ENCODE measurements at regions not wholly inside any gene's neighbourhood (a gene's known extent, or its start where the extent isn't known, plus 50 kb on each side); places are given as distances from the start of the nearest gene placed in this dataset.
"Not testable (repeated sequence)": the region's sequence is repeated elsewhere in the genome, so short reads cannot be mapped to it uniquely, and the experiment has no call there.

GRCh38 chr12:13391375-13391774 lies 194.8 kb downstream of the EMP1 start:
- not testable (repeated sequence) for TF ChIP-seq EZH2 (IDR thresholded peaks at IDR 0.05; ENCODE audit: borderline replicate concordance); CTCF (IDR thresholded peaks at IDR 0.05; ENCODE audit: poor library complexity); EZH2phosphoT487 (IDR thresholded peaks at IDR 0.05; ENCODE audit: low read depth, severe bottlenecking, unreplicated experiment)
